Kidney (tissue), 13 donors: ENCODE measurements at regions not wholly inside any gene's neighbourhood (a gene's known extent, or its start where the extent isn't known, plus 50 kb on each side); places are given as distances from the start of the nearest gene placed in this dataset.

Experiments used
- DNase-seq, 5 donors: peaks; one replicate each; pipeline ENCODE4 v3.0.0-alpha.2; 2013 to 2020
- FAIRE-seq: peaks from 2 replicates; lab custom pipeline; 2012; peaks lifted over from hg19 to GRCh38; lab: Jason Lieb, UNC
- H3K27ac ChIP-seq, 2 donors: one replicate each; pipeline ENCODE4 v1.7.0; 2013; ENCODE audit warnings: low read depth in 2 of 2, low read length in 2 of 2, inconsistent platforms in 1 of 2
- H3K27me3 ChIP-seq: one replicate; pipeline ENCODE4 v1.7.1; 2013; ENCODE audit warnings: low read length, inconsistent platforms; ENCODE audit not compliant: control insufficient read depth, insufficient read depth
- H3K36me3 ChIP-seq, 3 donors: one replicate each; pipeline versions ENCODE4 v1.7.0 to v1.7.1; 2013; ENCODE audit warnings: low read length in 3 of 3, control low read depth in 1 of 3, inconsistent platforms in 1 of 3; ENCODE audit not compliant: insufficient read depth in 3 of 3, control insufficient read depth in 2 of 3
- H3K4me1 ChIP-seq, 3 donors: one replicate each; pipeline versions ENCODE4 v1.7.0 to v1.7.1; 2013; ENCODE audit warnings: low read length in 3 of 3, inconsistent platforms in 1 of 3, low read depth in 1 of 3; ENCODE audit not compliant: control insufficient read depth in 2 of 3, insufficient read depth in 2 of 3
- H3K4me3 ChIP-seq, 3 donors: one replicate each; pipeline versions ENCODE4 v1.7.0 to v1.8.1; 2013; ENCODE audit warnings: low read length in 3 of 3, control low read depth in 1 of 3, inconsistent platforms in 1 of 3
- H3K9ac ChIP-seq, 3 donors: one replicate each; pipeline versions ENCODE4 v1.7.0 to v1.7.1; 2013; ENCODE audit warnings: low read length in 3 of 3, control low read depth in 1 of 3, inconsistent platforms in 1 of 3
- H3K9me3 ChIP-seq, 3 donors: one replicate each; pipeline versions ENCODE4 v1.7.0 to v1.7.1; 2013; ENCODE audit warnings: low read length in 3 of 3, control low read depth in 1 of 3, inconsistent platforms in 1 of 3; ENCODE audit not compliant: control insufficient read depth in 2 of 3, insufficient read depth in 1 of 3
- intact Hi-C: fragments of 100-400 bp; cut with DNase I; formaldehyde crosslinking; loops from one replicate; pipeline ENCODE4 v1.11.1; 2022
- TF ChIP-seq, protein P1 (sequence below): IDR thresholded peaks from 3 replicates; pipeline ENCODE4 v1.5.1; 2012; ENCODE audit warnings: mild to moderate bottlenecking, moderate library complexity, borderline replicate concordance; ENCODE audit not compliant: insufficient read depth; ENCODE audit errors: extremely low read depth
- donor health status: control.
- donor health status: control.
- donor health status: control.
- donor health status: control.
- donor health status: control.
- donor health status: DM: yes; HTN: yes; CAD: no.
- donor health status: Normal renal cell carcinoma (clear cell type).

GRCh38 chr2:18824915-18825314, 235.5 kb upstream of the NT5C1B start:
- H3K4me3 ChIP-seq: no peak overlapping the region
- no peaks in the 10 kb centered on the region for H3K36me3 ChIP-seq
- H3K9ac ChIP-seq: no peak overlapping the region
- H3K27me3 ChIP-seq: no peaks in the 10 kb centered on the region
- FAIRE-seq (no peak), DNase-seq (no peak)
- TF ChIP-seq, protein P1, sequence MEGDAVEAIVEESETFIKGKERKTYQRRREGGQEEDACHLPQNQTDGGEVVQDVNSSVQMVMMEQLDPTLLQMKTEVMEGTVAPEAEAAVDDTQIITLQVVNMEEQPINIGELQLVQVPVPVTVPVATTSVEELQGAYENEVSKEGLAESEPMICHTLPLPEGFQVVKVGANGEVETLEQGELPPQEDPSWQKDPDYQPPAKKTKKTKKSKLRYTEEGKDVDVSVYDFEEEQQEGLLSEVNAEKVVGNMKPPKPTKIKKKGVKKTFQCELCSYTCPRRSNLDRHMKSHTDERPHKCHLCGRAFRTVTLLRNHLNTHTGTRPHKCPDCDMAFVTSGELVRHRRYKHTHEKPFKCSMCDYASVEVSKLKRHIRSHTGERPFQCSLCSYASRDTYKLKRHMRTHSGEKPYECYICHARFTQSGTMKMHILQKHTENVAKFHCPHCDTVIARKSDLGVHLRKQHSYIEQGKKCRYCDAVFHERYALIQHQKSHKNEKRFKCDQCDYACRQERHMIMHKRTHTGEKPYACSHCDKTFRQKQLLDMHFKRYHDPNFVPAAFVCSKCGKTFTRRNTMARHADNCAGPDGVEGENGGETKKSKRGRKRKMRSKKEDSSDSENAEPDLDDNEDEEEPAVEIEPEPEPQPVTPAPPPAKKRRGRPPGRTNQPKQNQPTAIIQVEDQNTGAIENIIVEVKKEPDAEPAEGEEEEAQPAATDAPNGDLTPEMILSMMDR: no peak
- no peak overlapping the region for H3K27ac ChIP-seq
- no peaks in the 10 kb centered on the region for H3K9me3 ChIP-seq
- intact Hi-C loops: no loop called here
- H3K4me1 ChIP-seq: peaks cover 0 to 2% (median 0%) of the 10 kb centered on the region in 3 donors

- Histone ChIP-seq H3K9ac (no peak overlapping the region), H3K4me1 (peaks cover 0 to under 1% (median 0%) of the 10 kb centered on the region in 3 donors), H3K9me3 (no peaks in the 10 kb centered on the region), H3K36me3 (no peaks in the 10 kb centered on the region), H3K4me3 (no peak overlapping the region), H3K27me3 (no peaks in the 10 kb centered on the region), H3K27ac (no peak overlapping the region)
- intact Hi-C loops: no loop called here
- TF ChIP-seq, protein P1: no peak
- FAIRE-seq: no peak
- no peak for DNase-seq
Observed at GRCh38 chr2:18824325-18824790, 235.0 kb upstream of the NT5C1B start.

- TF ChIP-seq, protein P1: no peak
- H3K4me1 ChIP-seq: no peaks in the 10 kb centered on the region
- FAIRE-seq: no peak
Observed at GRCh38 chr2:18821431-18821830, 232.1 kb upstream of the NT5C1B start.

DNA sequence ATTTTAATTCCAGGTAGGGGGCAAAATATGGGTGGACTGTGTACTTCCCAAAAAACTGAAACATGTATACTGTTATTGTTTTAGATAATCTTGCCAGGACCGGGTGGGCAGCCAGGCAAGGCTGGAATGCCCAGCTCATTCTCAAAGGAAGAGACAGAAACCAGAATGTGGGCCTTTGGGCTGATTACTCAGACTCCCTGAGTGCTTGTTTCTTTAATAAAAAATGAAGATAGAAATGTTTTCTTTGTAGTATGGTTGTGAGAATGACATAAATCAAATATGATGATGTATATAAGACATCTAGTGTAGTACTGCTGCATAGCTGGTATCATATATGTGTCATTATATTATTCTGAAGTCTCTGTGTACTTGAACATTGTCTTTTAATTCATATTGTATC, 231.6 kb upstream of the NT5C1B start:
- Histone ChIP-seq H3K4me1 (no peaks in the 10 kb centered on the region), H3K27ac (no peak overlapping the region), H3K4me3 (no peak overlapping the region), H3K36me3 (no peaks in the 10 kb centered on the region), H3K9me3 (no peaks in the 10 kb centered on the region), H3K9ac (no peak overlapping the region), H3K27me3 (no peaks in the 10 kb centered on the region)
- no peak for DNase-seq
- FAIRE-seq: no peak
- intact Hi-C loops: no loop called here
- TF ChIP-seq, protein P1: no peak

More at GRCh38 chr2:18821431-18821830, 232.1 kb upstream of the NT5C1B start:
- DNase-seq: no peak
- H3K27me3 ChIP-seq: no peaks in the 10 kb centered on the region
- no peaks in the 10 kb centered on the region for H3K36me3 ChIP-seq
- intact Hi-C loops: no loop called here
- H3K9me3 ChIP-seq: no peaks in the 10 kb centered on the region
- no peak overlapping the region for H3K9ac ChIP-seq
- no peak overlapping the region for H3K4me3 ChIP-seq
- no peak overlapping the region for H3K27ac ChIP-seq
